ENCODE measurements at regions not wholly inside any gene's neighbourhood (a gene's known extent, or its start where the extent isn't known, plus 50 kb on each side); places are given as distances from the start of the nearest gene placed in this dataset.

- no peak for DNase-seq (ENCODE audit: low read depth)
- H3K4me3 ChIP-seq (ENCODE audit: control insufficient read depth, low read depth, low read length) = no peak overlapping the region
- no peak for TF ChIP-seq CTCF (IDR thresholded peaks at IDR 0.05; ENCODE audit: control insufficient read depth, insufficient read depth, low read depth, low read length, missing control alignments)
Measured at GRCh38 chr2:117661619-117662018, 152.9 kb upstream of the DDX18 start.

GRCh38 chr2:117674172-117674571 lies 140.3 kb upstream of the DDX18 start:
- no peak for TF ChIP-seq CTCF (IDR thresholded peaks at IDR 0.05; ENCODE audit: control insufficient read depth, insufficient read depth, low read depth, low read length, missing control alignments)
- no peak for DNase-seq (ENCODE audit: low read depth)
- no peak overlapping the region for H3K4me3 ChIP-seq (ENCODE audit: control insufficient read depth, low read depth, low read length)

- no peak for DNase-seq (ENCODE audit: low read depth)
- no peak overlapping the region for H3K4me3 ChIP-seq (ENCODE audit: control insufficient read depth, low read depth, low read length)
- TF ChIP-seq CTCF (IDR thresholded peaks at IDR 0.05; ENCODE audit: control insufficient read depth, insufficient read depth, low read depth, low read length, missing control alignments) = no peak
Measured at GRCh38 chr2:117679952-117680351, 134.5 kb upstream of the DDX18 start.

- TF ChIP-seq CTCF (IDR thresholded peaks at IDR 0.05; ENCODE audit: control insufficient read depth, insufficient read depth, low read depth, low read length, missing control alignments) = no peak
- DNase-seq (ENCODE audit: low read depth) = no peak
- H3K4me3 ChIP-seq (ENCODE audit: control insufficient read depth, low read depth, low read length) = no peak overlapping the region
Measured at GRCh38 chr2:117684919-117685318, 129.6 kb upstream of the DDX18 start.

- no peak for DNase-seq (ENCODE audit: low read depth)
- no peak for TF ChIP-seq CTCF (IDR thresholded peaks at IDR 0.05; ENCODE audit: control insufficient read depth, insufficient read depth, low read depth, low read length, missing control alignments)
- no peak overlapping the region for H3K4me3 ChIP-seq (ENCODE audit: control insufficient read depth, low read depth, low read length)
Measured at GRCh38 chr2:117686699-117687098, 127.8 kb upstream of the DDX18 start.

- no peak for TF ChIP-seq CTCF (IDR thresholded peaks at IDR 0.05; ENCODE audit: control insufficient read depth, insufficient read depth, low read depth, low read length, missing control alignments)
- no peak for DNase-seq (ENCODE audit: low read depth)
- H3K4me3 ChIP-seq (ENCODE audit: control insufficient read depth, low read depth, low read length) = no peak overlapping the region
Measured at GRCh38 chr2:117691595-117691994, 122.9 kb upstream of the DDX18 start.

Measured in AG09309 (cell line).